K562 (cell line): ENCODE measurements at regions not wholly inside any gene's neighbourhood (a gene's known extent, or its start where the extent isn't known, plus 50 kb on each side); places are given as distances from the start of the nearest gene placed in this dataset.

Experiments
- ATAC-seq: fragments of 200-7000 bp; cut with Tn5 transposase; 3 replicates; pipeline ENCODE4 v1.9.1; 2020; ENCODE audit warnings: moderate library complexity
- BruUV-seq: library from RNA; stranded (reverse); fragments of 400-500 nt; replicated peaks from 2 replicates; lab custom pipeline; 2021; lab: Mats Ljungman, UMichigan
- CTCF ChIA-PET: fragments of 300-600 bp; formaldehyde crosslinking; extraction: SDS; loops from one replicate; lab custom pipeline; 2021; ENCODE audit warnings: low intra/inter-chr PET ratio; lab: Yijun Ruan, JAX
- POLR2A ChIA-PET: fragments of 300-600, 350-650 bp; sonication (Branson Sonifier 250); formaldehyde crosslinking; extraction: SDS; loops from one replicate; lab custom pipeline; 2021; ENCODE audit warnings: antibody characterized with exemption, inconsistent platforms; lab: Yijun Ruan, JAX
- DNase-seq, 4 experiments: peaks; one replicate each; pipeline versions ENCODE4 v3.0.0 to v3.0.0-alpha.2; 2011 to 2018; ENCODE audit warnings: low spot score in 3 of 4, mixed read lengths in 3 of 4; ENCODE audit errors: extremely low read depth in 1 of 4
- FAIRE-seq: peaks from 2 replicates; lab custom pipeline; 2011; peaks lifted over from hg19 to GRCh38; lab: Jason Lieb, UNC
- H2AFZ ChIP-seq: 2 replicates; pipeline ENCODE4 v1.6.0; 2011; ENCODE audit warnings: low read depth, low read length, control low read depth, inconsistent platforms
- H3K27ac ChIP-seq: fragments of 200-600 bp; 3 replicates; pipeline ENCODE4 v1.8.0; 2011; ENCODE audit warnings: low read depth, mild to moderate bottlenecking, control low read depth, inconsistent platforms, low read length, moderate library complexity, mixed read lengths; ENCODE audit errors: extremely low read depth
- H3K27me3 ChIP-seq, 2 experiments: fragments of 300-600 bp in 1 of 2; 2 replicates in 1 of 2; 3 replicates in 1 of 2; pipeline versions ENCODE4 v1.6.0 to v1.8.0; 2011; ENCODE audit warnings: inconsistent platforms in 2 of 2, low read length in 2 of 2, mild to moderate bottlenecking in 1 of 2, mixed read lengths in 1 of 2, moderate library complexity in 1 of 2; ENCODE audit not compliant: control insufficient read depth in 2 of 2, insufficient read depth in 2 of 2
- H3K36me3 ChIP-seq: fragments of 300-600 bp; 3 replicates; pipeline ENCODE4 v1.8.0; 2011; ENCODE audit warnings: mild to moderate bottlenecking, low read length, inconsistent platforms; ENCODE audit not compliant: control insufficient read depth, insufficient read depth
- H3K4me1 ChIP-seq, 2 experiments: fragments of 200-600 bp in 1 of 2; replicated peaks in 1 of 2; 2 replicates in 1 of 2; 3 replicates in 1 of 2; pipeline versions ENCODE4 v1.5.1 to v1.8.0; 2011; ENCODE audit warnings: inconsistent platforms in 2 of 2, low read length in 2 of 2, mild to moderate bottlenecking in 1 of 2, mixed read lengths in 1 of 2, moderate library complexity in 1 of 2; ENCODE audit not compliant: control insufficient read depth in 2 of 2, insufficient read depth in 2 of 2
- H3K4me2 ChIP-seq: 2 replicates; pipeline ENCODE4 v1.6.1; 2011; ENCODE audit warnings: low read length, control low read depth, inconsistent platforms, mixed read lengths; ENCODE audit not compliant: insufficient read depth
- H3K4me3 ChIP-seq: fragments of 200-600 bp; sonication (generic), shearing (Covaris generic); 2 replicates; pipeline ENCODE4 v1.5.1; 2016; ENCODE audit warnings: control low read depth, inconsistent platforms
- H3K79me2 ChIP-seq: fragments of 200-600 bp; 3 replicates; pipeline ENCODE4 v1.8.0; 2011; ENCODE audit warnings: low read length, inconsistent platforms; ENCODE audit not compliant: control insufficient read depth, insufficient read depth
- H3K9ac ChIP-seq, 2 experiments: 2 replicates each; pipeline versions ENCODE4 v1.6.0 to v1.6.1; 2011; ENCODE audit warnings: low read depth in 2 of 2, low read length in 2 of 2, control low read depth in 1 of 2, inconsistent platforms in 1 of 2, mild to moderate bottlenecking in 1 of 2, mixed read lengths in 1 of 2; ENCODE audit not compliant: insufficient read depth in 1 of 2
- H3K9me1 ChIP-seq: one replicate; pipeline ENCODE4 v1.6.0; 2011; ENCODE audit warnings: inconsistent platforms, mild to moderate bottlenecking, low read length, moderate library complexity; ENCODE audit not compliant: control insufficient read depth, insufficient read depth
- H3K9me3 ChIP-seq: replicated peaks from 2 replicates; pipeline ENCODE4 v1.5.1; 2011; ENCODE audit warnings: low read depth, low read length, inconsistent platforms; ENCODE audit not compliant: control insufficient read depth, insufficient read depth
- H4K20me1 ChIP-seq: replicated peaks from 2 replicates; pipeline ENCODE4 v1.6.1; 2011; ENCODE audit warnings: low read length, inconsistent platforms, mixed read lengths; ENCODE audit not compliant: control insufficient read depth, insufficient read depth
- ATF6 ChIP-seq: sonication (generic); formaldehyde crosslinking; IDR thresholded peaks from 2 replicates; pipeline ENCODE4 v1.4.0; 2020; ENCODE audit warnings: mild to moderate bottlenecking, missing genetic modification reagents
- CBX8 ChIP-seq: fragments of 200-600 bp; sonication (generic); IDR thresholded peaks from 2 replicates; pipeline ENCODE4 v1.6.1; 2012; ENCODE audit warnings: borderline replicate concordance, mixed run types, low read depth, mild to moderate bottlenecking, moderate library complexity, mixed read lengths, low read length, control low read depth, inconsistent platforms; ENCODE audit not compliant: poor library complexity, severe bottlenecking; ENCODE audit errors: extremely low read depth
- POLR2AphosphoS2 ChIP-seq: IDR thresholded peaks from 2 replicates; pipeline ENCODE4 v1.6.1; 2012; ENCODE audit warnings: low read length, improper control_type of control experiment
- THAP7 ChIP-seq: fragments of 250-450 bp; sonication (Bioruptor Pico); IDR thresholded peaks from 2 replicates; pipeline ENCODE4 v1.5.0; 2021
- WGBS: fragments of 100-300 bp; shearing (Covaris generic); methylation state at CpG from one replicate; pipeline ENCODE4 v1.1.6; 2016; ENCODE audit warnings: low coverage, mixed read lengths; ENCODE audit not compliant: insufficient coverage; ENCODE audit errors: missing lambda C conversion rate; 5-methylcytosine and 5-hydroxymethylcytosine counted together
- in situ Hi-C: fragments of 300-500 bp; cut with MboI; formaldehyde crosslinking; loops from 4 replicates; pipeline ENCODE4 v1.15.0; 2018; ENCODE audit warnings: inconsistent platforms, mixed read lengths
- intact Hi-C: fragments of 100-400 bp; cut with micrococcal nuclease; formaldehyde crosslinking; loops from 2 replicates; pipeline ENCODE4 v1.14.2; 2022

- no peaks in the 10 kb centered on the region for H3K27me3 ChIP-seq
- ATAC-seq = no peak
- no peaks in the 10 kb centered on the region for H3K4me1 ChIP-seq
- H3K9ac ChIP-seq = no peak overlapping the region
- CTCF ChIA-PET = no interaction called here
- no peaks in the 10 kb centered on the region for H3K9me3 ChIP-seq
- no peak overlapping the region for H2AFZ ChIP-seq
- POLR2A ChIA-PET = no interaction called here
- WGBS = 3% methylated on average over 3 of the region's 3 CpGs
- no peak for DNase-seq
- intact Hi-C loops (no loop called here), in situ Hi-C loops (no loop called here)
- BruUV-seq = no TSS peak
- no peak overlapping the region for H3K4me2 ChIP-seq
- H4K20me1 ChIP-seq = no peaks in the 10 kb centered on the region
- no peak for TF ChIP-seq CBX8
- no peak for TF ChIP-seq ATF6 (CRISPR knock-in tag)
- no peak for TF ChIP-seq THAP7
- TF ChIP-seq POLR2AphosphoS2 = no peak
- H3K36me3 ChIP-seq = no peaks in the 10 kb centered on the region
- H3K79me2 ChIP-seq = no peaks in the 10 kb centered on the region
- H3K27ac ChIP-seq = no peak overlapping the region
- H3K4me3 ChIP-seq = no peak overlapping the region
- no peaks in the 10 kb centered on the region for H3K9me1 ChIP-seq
- FAIRE-seq = no peak
Observed at GRCh38 chr11:39221550-39222138, 2237.8 kb downstream of the LRRC4C start.
